Transverse colon (tissue), 4 donors: ENCODE measurements at regions not wholly inside any gene's neighbourhood (a gene's known extent, or its start where the extent isn't known, plus 50 kb on each side); places are given as distances from the start of the nearest gene placed in this dataset.

Experiments
- DNase-seq: peaks from one replicate; pipeline ENCODE4 v3.0.0-alpha.2; 2019
- H3K27ac ChIP-seq, 4 donors: fragments of 200-600 bp; sonication (generic); 2 replicates each; pipeline ENCODE4 v1.5.1; 2016 to 2018; ENCODE audit warnings: inconsistent platforms in 4 of 4
- H3K27me3 ChIP-seq: fragments of 200-600 bp; sonication (generic); 2 replicates; pipeline ENCODE4 v1.5.1; 2017; ENCODE audit warnings: inconsistent platforms
- H3K36me3 ChIP-seq, 4 donors: fragments of 200-600 bp; sonication (generic); 2 replicates each; pipeline ENCODE4 v1.5.1; 2017 to 2019; ENCODE audit warnings: inconsistent platforms in 4 of 4
- H3K4me1 ChIP-seq, 4 donors: fragments of 200-600 bp; sonication (generic); 2 replicates each; pipeline ENCODE4 v1.5.1; 2017 to 2020; ENCODE audit warnings: inconsistent platforms in 4 of 4
- H3K4me3 ChIP-seq, 4 donors: fragments of 200-600 bp; sonication (generic); 1 replicate in 1 of 4; 2 replicates in 3 of 4; pipeline versions ENCODE4 v1.5.1 to v1.6.1; 2017 to 2019; ENCODE audit warnings: inconsistent platforms in 4 of 4
- H3K9me3 ChIP-seq, 2 donors: fragments of 200-600 bp; sonication (generic); 2 replicates each; pipeline ENCODE4 v1.5.1; 2017 to 2019; ENCODE audit warnings: inconsistent platforms in 2 of 2
- EP300 ChIP-seq: sonication (generic); formaldehyde crosslinking; IDR thresholded peaks from one replicate; pipeline ENCODE4 v1.6.1; 2017; ENCODE audit warnings: antibody characterized with exemption, low read depth
- POLR2A ChIP-seq: fragments of 450-650 bp; IDR thresholded peaks from one replicate; pipeline ENCODE4 v1.6.1; 2016; ENCODE audit warnings: antibody characterized with exemption, mild to moderate bottlenecking, moderate library complexity
- POLR2AphosphoS5 ChIP-seq, 3 donors: sonication (generic); formaldehyde crosslinking; IDR thresholded peaks; one replicate each; pipeline ENCODE4 v1.6.1; 2016; ENCODE audit warnings: antibody characterized with exemption in 3 of 3
- WGBS, 2 donors: methylation state at CpG; one replicate each; pipeline ENCODE4 v1.1.5; 2018; ENCODE audit warnings: low coverage in 1 of 2; 5-methylcytosine and 5-hydroxymethylcytosine counted together
- in situ Hi-C, 4 donors: fragments of 200-750 bp; cut with MboI; loops; one replicate each; pipeline versions ENCODE4 v1.15.0 to v1.15.1; 2017; ENCODE audit warnings: low sequenced_read_pairs in 3 of 4, low pct_ligation_motif_present in 1 of 4, low pct_unique_long_range_greater_than_20kb in 1 of 4
- intact Hi-C: fragments of 100-400 bp; cut with DNase I; formaldehyde crosslinking; loops from one replicate; pipeline ENCODE4 v1.15.1; 2023; ENCODE audit warnings: low total_unique reads
- TF ChIP-seq, protein P1 (sequence below), 5 experiments: fragments of 200-600 bp in 3 of 5; fragments of 450-650 bp in 2 of 5; sonication (generic) in 3 of 5; IDR thresholded peaks; 1 replicate in 2 of 5; 2 replicates in 3 of 5; pipeline ENCODE4 v1.5.1; 2016 to 2017; ENCODE audit warnings: antibody characterized with exemption in 5 of 5, inconsistent platforms in 3 of 5, mild to moderate bottlenecking in 2 of 5, moderate library complexity in 1 of 5

DNA sequence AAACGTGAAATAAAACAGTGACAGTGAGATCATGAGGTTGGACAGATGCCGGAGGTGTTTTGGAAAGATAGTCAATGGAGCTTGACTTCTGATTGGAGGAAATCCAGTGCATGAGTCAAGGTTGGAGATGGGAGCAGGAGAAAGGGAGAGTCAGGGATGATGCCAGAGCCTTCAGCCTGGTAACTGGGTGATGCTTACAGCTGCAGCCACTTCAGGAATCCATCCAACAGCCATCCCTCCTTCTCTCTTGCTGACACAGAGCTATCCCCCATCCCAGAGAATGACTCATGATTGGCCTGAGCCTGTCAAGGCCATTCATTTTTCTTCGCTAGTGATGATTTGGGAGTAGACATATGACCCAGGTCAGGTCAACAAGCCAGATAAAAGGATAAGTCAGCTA is 112.8 kb downstream of the SAMD5 start:
- Histone ChIP-seq H3K4me1 (no peaks in the 10 kb centered on the region), H3K27me3 (no peaks in the 10 kb centered on the region), H3K9me3 (no peaks in the 10 kb centered on the region), H3K4me3 (no peak overlapping the region), H3K27ac (no peak overlapping the region), H3K36me3 (no peaks in the 10 kb centered on the region)
- in situ Hi-C loops (no loop called here), intact Hi-C loops (no loop called here)
- WGBS, 2 donors, result 64 to 73% methylated on average over 2 to 3 of the region's 3 CpGs
- DNase-seq, result no peak
- TF ChIP-seq POLR2A (no peak), EP300 (no peak), POLR2AphosphoS5 (IDR thresholded peaks at IDR 0.05) (no peak)
- TF ChIP-seq, protein P1, sequence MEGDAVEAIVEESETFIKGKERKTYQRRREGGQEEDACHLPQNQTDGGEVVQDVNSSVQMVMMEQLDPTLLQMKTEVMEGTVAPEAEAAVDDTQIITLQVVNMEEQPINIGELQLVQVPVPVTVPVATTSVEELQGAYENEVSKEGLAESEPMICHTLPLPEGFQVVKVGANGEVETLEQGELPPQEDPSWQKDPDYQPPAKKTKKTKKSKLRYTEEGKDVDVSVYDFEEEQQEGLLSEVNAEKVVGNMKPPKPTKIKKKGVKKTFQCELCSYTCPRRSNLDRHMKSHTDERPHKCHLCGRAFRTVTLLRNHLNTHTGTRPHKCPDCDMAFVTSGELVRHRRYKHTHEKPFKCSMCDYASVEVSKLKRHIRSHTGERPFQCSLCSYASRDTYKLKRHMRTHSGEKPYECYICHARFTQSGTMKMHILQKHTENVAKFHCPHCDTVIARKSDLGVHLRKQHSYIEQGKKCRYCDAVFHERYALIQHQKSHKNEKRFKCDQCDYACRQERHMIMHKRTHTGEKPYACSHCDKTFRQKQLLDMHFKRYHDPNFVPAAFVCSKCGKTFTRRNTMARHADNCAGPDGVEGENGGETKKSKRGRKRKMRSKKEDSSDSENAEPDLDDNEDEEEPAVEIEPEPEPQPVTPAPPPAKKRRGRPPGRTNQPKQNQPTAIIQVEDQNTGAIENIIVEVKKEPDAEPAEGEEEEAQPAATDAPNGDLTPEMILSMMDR (IDR thresholded peaks at IDR 0.05), result no peak

- H3K4me3 ChIP-seq, result no peak overlapping the region
- TF ChIP-seq, protein P1 (IDR thresholded peaks at IDR 0.05), result no peak
- TF ChIP-seq EP300 (no peak), POLR2AphosphoS5 (IDR thresholded peaks at IDR 0.05) (no peak), POLR2A (no peak)
- in situ Hi-C loops, result no loop called here
- no peaks in the 10 kb centered on the region for H3K9me3 ChIP-seq
- intact Hi-C loops, result no loop called here
- DNase-seq, result no peak
- H3K27ac ChIP-seq, result no peak overlapping the region
- 65 to 85% methylated on average over 2 of the region's 2 CpGs for WGBS, 2 donors
- no peaks in the 10 kb centered on the region for H3K4me1 ChIP-seq
- no peaks in the 10 kb centered on the region for H3K27me3 ChIP-seq
- no peaks in the 10 kb centered on the region for H3K36me3 ChIP-seq
Observed at GRCh38 chr6:147621961-147622360, 113.5 kb downstream of the SAMD5 start.

DNA sequence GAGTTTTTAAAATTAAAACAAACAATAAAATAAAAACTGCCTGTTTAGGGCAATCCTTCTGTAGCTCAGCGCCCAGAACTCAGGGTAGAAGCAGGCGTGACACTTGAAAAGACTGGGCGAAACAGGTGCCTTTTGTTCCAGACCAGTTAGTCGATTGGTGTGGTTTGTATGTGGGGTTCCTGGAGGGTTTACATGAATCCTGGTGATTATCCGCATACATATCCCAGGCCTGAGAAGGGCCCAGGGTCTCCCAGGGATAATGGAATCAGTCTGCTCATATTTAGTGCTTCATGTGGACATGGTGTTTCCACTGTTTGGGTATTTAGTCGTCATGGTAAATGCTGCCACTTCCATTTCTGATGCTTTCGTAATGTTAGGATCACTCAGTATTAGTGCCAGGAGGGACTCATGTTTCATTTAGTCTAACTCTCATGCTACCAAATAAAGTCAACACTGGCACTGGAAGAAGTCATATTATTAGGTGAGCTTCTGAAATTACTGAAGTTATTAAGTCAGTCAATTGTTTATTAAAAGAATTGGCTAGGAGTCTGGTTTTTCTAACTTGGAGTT is 116.5 kb downstream of the SAMD5 start:
- 76 to 88% methylated on average over 2 to 7 of the region's 7 CpGs for WGBS, 2 donors
- no peak overlapping the region for H3K4me3 ChIP-seq
- DNase-seq, result no peak
- in situ Hi-C loops, result no loop called here
- TF ChIP-seq, protein P1 (IDR thresholded peaks at IDR 0.05), result no peak
- no peak for TF ChIP-seq POLR2A
- TF ChIP-seq POLR2AphosphoS5 (IDR thresholded peaks at IDR 0.05), result no peak
- no peak for TF ChIP-seq EP300
- intact Hi-C loops, result no loop called here
- H3K36me3 ChIP-seq, result no peaks in the 10 kb centered on the region
- no peaks in the 10 kb centered on the region for H3K9me3 ChIP-seq
- no peaks in the 10 kb centered on the region for H3K27me3 ChIP-seq
- H3K27ac ChIP-seq, result no peak overlapping the region
- no peaks in the 10 kb centered on the region for H3K4me1 ChIP-seq

DNA sequence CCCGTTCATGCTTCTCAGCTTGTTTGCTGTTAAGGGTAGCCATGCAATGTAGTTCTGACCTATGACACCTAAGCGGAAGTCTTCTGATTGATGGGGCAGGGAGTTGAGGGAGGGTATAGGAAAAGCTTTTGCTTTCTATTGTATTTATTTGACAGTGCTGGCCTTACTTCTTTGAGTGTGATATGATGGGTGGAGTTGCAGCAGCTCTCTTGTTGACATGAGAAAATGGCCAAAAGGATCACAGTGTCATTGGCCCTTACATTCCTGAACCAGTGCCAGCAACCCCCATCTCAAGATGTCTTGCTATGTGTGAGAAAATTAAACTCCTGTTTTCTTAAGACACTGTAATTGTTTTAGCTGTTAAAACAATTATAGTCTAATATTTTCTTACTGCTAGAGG is 117.5 kb downstream of the SAMD5 start:
- Histone ChIP-seq H3K27ac (no peak overlapping the region), H3K27me3 (no peaks in the 10 kb centered on the region), H3K4me3 (no peak overlapping the region), H3K36me3 (no peaks in the 10 kb centered on the region), H3K9me3 (no peaks in the 10 kb centered on the region), H3K4me1 (no peaks in the 10 kb centered on the region)
- no peak for DNase-seq
- in situ Hi-C loops (no loop called here), intact Hi-C loops (no loop called here)
- TF ChIP-seq POLR2AphosphoS5 (IDR thresholded peaks at IDR 0.05) (no peak), POLR2A (no peak), EP300 (no peak)
- TF ChIP-seq, protein P1 (IDR thresholded peaks at IDR 0.05), result no peak
- WGBS, 2 donors, result 66 to 100% methylated on average over 1 to 2 of the region's 2 CpGs
